K562 (cell line): ENCODE measurements at regions not wholly inside any gene's neighbourhood (a gene's known extent, or its start where the extent isn't known, plus 50 kb on each side); places are given as distances from the start of the nearest gene placed in this dataset.

Source experiments
- AFF1 ChIP-seq, 2 experiments: fragments of 450-650 bp; IDR thresholded peaks; 2 replicates each; pipeline ENCODE4 v1.6.1; 2018; ENCODE audit warnings: mild to moderate bottlenecking in 2 of 2, low read depth in 1 of 2; ENCODE audit not compliant: partially characterized antibody in 2 of 2
- AFF4 ChIP-seq: sonication (generic); formaldehyde crosslinking; IDR thresholded peaks from 2 replicates; pipeline ENCODE4 v1.8.0; 2023; ENCODE audit warnings: mild to moderate bottlenecking, missing genetic modification reagents
- EWSR1 ChIP-seq: fragments of 450-650 bp; IDR thresholded peaks from 2 replicates; pipeline ENCODE4 v1.6.1; 2018; ENCODE audit warnings: borderline replicate concordance, mild to moderate bottlenecking, low read depth, moderate library complexity; ENCODE audit not compliant: partially characterized antibody
- KDM1A ChIP-seq, 2 experiments: fragments of 450-650 bp; IDR thresholded peaks; 2 replicates each; pipeline ENCODE4 v1.6.1; 2016; ENCODE audit warnings: mild to moderate bottlenecking in 2 of 2
- ZKSCAN3 ChIP-seq: fragments of 250-450 bp; sonication (Bioruptor Pico); IDR thresholded peaks from 2 replicates; pipeline ENCODE4 v1.4.0; 2020

DNA sequence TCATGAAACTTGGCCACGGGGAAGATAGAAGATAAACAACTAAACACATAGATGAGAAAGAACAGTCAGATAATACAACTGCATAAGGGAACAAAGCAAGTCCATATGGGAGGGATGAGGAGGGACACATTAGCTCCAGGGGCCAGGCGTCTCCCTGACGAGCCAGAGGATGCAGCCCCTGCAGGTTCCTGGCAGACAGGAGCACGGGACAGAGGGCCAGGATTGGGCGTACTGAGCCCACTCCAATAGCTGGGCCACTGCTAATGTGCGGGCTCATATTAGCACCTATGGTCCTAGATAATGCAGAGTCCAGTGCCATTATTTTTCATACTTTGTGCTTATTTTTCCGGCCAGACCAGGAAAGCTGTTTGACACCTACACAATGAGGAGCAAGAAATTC is 182.9 kb downstream of the ANKRD60 start:
- TF ChIP-seq EWSR1, result no peak
- no peak for TF ChIP-seq ZKSCAN3 (CRISPR knock-in tag)
- TF ChIP-seq AFF1 (IDR thresholded peaks at IDR 0.05; ENCODE audit: low read depth in 1 of 2, partially characterized antibody in 2 of 2), result no peak
- TF ChIP-seq AFF4 (CRISPR knock-in tag), result no peak
- no peak for TF ChIP-seq KDM1A (IDR thresholded peaks at IDR 0.05)
